HG03378 (cell line): ENCODE measurements at regions not wholly inside any gene's neighbourhood (a gene's known extent, or its start where the extent isn't known, plus 50 kb on each side); places are given as distances from the start of the nearest gene placed in this dataset.
"Not testable (repeated sequence)": the region's sequence is repeated elsewhere in the genome, so short reads cannot be mapped to it uniquely, and the experiment has no call there.

Experiments
- ATAC-seq: cut with Tn5 transposase; IDR thresholded peaks from one replicate; pipeline ENCODE4 v1.9.1; 2021; ENCODE audit warnings: mild to moderate bottlenecking, moderate library complexity; ENCODE audit not compliant: unreplicated experiment

GRCh38 chr1:187996780-187997179, 1168.0 kb downstream of the PLA2G4A start:
- ATAC-seq = no peak

GRCh38 chr1:187999973-188000372, 1171.2 kb downstream of the PLA2G4A start:
- ATAC-seq = no peak

- not testable (repeated sequence) for ATAC-seq
These were observed 1174.9 kb downstream of the PLA2G4A start for GRCh38 chr1:188003687-188004086.

- no peak for ATAC-seq
These were observed 1176.1 kb downstream of the PLA2G4A start for GRCh38 chr1:188004849-188005248.

GRCh38 chr1:188006354-188006753, 1177.6 kb downstream of the PLA2G4A start:
- ATAC-seq = no peak

- not testable (repeated sequence) for ATAC-seq
These were observed 1184.6 kb downstream of the PLA2G4A start for GRCh38 chr1:188013222-188013849.

- ATAC-seq = no peak
These were observed 1189.2 kb downstream of the PLA2G4A start for GRCh38 chr1:188017921-188018320.

GRCh38 chr1:188022661-188023060, 1193.9 kb downstream of the PLA2G4A start:
- ATAC-seq = no peak

GRCh38 chr1:188023206-188023605, 1194.5 kb downstream of the PLA2G4A start:
- no peak for ATAC-seq

GRCh38 chr1:188027613-188028012, 1198.9 kb downstream of the PLA2G4A start:
- peak; percentile 98 for ATAC-seq

- not testable (repeated sequence) for ATAC-seq
These were observed 1208.8 kb downstream of the PLA2G4A start for GRCh38 chr1:188037572-188037971.

GRCh38 chr1:188043536-188044245, 1214.9 kb downstream of the PLA2G4A start:
- no peak for ATAC-seq

GRCh38 chr1:188050250-188050649, 1221.5 kb downstream of the PLA2G4A start:
- ATAC-seq = no peak

- no peak for ATAC-seq
These were observed 1227.3 kb downstream of the PLA2G4A start for GRCh38 chr1:188056011-188056410.

GRCh38 chr1:188058801-188059200, 1230.1 kb downstream of the PLA2G4A start:
- ATAC-seq = no peak

- ATAC-seq = no peak
These were observed 1233.1 kb downstream of the PLA2G4A start for GRCh38 chr1:188061881-188062280.

GRCh38 chr1:188062456-188062855, 1233.7 kb downstream of the PLA2G4A start:
- ATAC-seq = no peak

- ATAC-seq = no peak
These were observed 1237.2 kb downstream of the PLA2G4A start for GRCh38 chr1:188065917-188066316.

- no peak for ATAC-seq
These were observed 1242.1 kb downstream of the PLA2G4A start for GRCh38 chr1:188070848-188071247.

- no peak for ATAC-seq
These were observed 1260.3 kb downstream of the PLA2G4A start for GRCh38 chr1:188089015-188089414.

GRCh38 chr1:188089461-188089860, 1260.7 kb downstream of the PLA2G4A start:
- no peak for ATAC-seq

- no peak for ATAC-seq
These were observed 1267.8 kb downstream of the PLA2G4A start for GRCh38 chr1:188096521-188096920.

GRCh38 chr1:188117436-188117835, 1288.7 kb downstream of the PLA2G4A start:
- no peak for ATAC-seq
